Adrenal gland (tissue), 5 donors: ENCODE measurements at regions not wholly inside any gene's neighbourhood (a gene's known extent, or its start where the extent isn't known, plus 50 kb on each side); places are given as distances from the start of the nearest gene placed in this dataset.

Source experiments
- CTCF ChIP-seq, 6 experiments: fragments of 450-650 bp in 4 of 6; fragments of 200-600 bp in 2 of 6; sonication (generic) in 1 of 6; IDR thresholded peaks; 1 replicate in 5 of 6; 2 replicates in 1 of 6; pipeline versions ENCODE4 v1.5.1 to v1.8.0; 2016 to 2021; ENCODE audit warnings: antibody characterized with exemption in 6 of 6, mild to moderate bottlenecking in 2 of 6, moderate library complexity in 1 of 6
- POLR2A ChIP-seq, 2 donors: fragments of 450-650 bp; IDR thresholded peaks; one replicate each; pipeline ENCODE4 v1.6.1; 2017; ENCODE audit warnings: antibody characterized with exemption in 2 of 2, mild to moderate bottlenecking in 2 of 2, moderate library complexity in 1 of 2
- donor health status: DM: no; HTN: no; CAD: no.

- TF ChIP-seq CTCF (IDR thresholded peaks at IDR 0.05) (no peak), POLR2A (IDR thresholded peaks at IDR 0.05) (no peak)
These were observed 318.7 kb downstream of the PRR32 start for GRCh38 chrX:127138218-127138617.
